IPS DF 6.9 (cell line): ENCODE measurements at regions not wholly inside any gene's neighbourhood (a gene's known extent, or its start where the extent isn't known, plus 50 kb on each side); places are given as distances from the start of the nearest gene placed in this dataset.

Experiments used
- DNase-seq: peaks from one replicate; pipeline ENCODE4 v3.0.0-alpha.2; 2013; ENCODE audit warnings: low read depth, low spot score
- H3K27ac ChIP-seq: one replicate; pipeline ENCODE4 v1.5.1; 2013; ENCODE audit warnings: low read length, control low read depth
- H3K27me3 ChIP-seq: 2 replicates; pipeline ENCODE4 v1.6.1; 2013; ENCODE audit warnings: mild to moderate bottlenecking, low read length; ENCODE audit not compliant: control insufficient read depth, insufficient read depth
- H3K36me3 ChIP-seq: 2 replicates; pipeline ENCODE4 v1.6.1; 2013; ENCODE audit warnings: low read length; ENCODE audit not compliant: control insufficient read depth, insufficient read depth
- H3K4me1 ChIP-seq: 2 replicates; pipeline ENCODE4 v1.6.1; 2013; ENCODE audit warnings: low read length; ENCODE audit not compliant: control insufficient read depth, insufficient read depth
- H3K4me3 ChIP-seq: 2 replicates; pipeline ENCODE4 v1.5.1; 2013; ENCODE audit warnings: mild to moderate bottlenecking, low read length
- H3K9me3 ChIP-seq: 2 replicates; pipeline ENCODE4 v1.6.1; 2013; ENCODE audit warnings: low read length, inconsistent platforms; ENCODE audit not compliant: control insufficient read depth, insufficient read depth
- WGBS: extraction: QIAGEN DNeasy Blood & Tissue Kit; methylation state at CpG from one replicate; pipeline ENCODE4 v1.1.7; 2013; ENCODE audit warnings: mixed read lengths, missing lambda C conversion rate; ENCODE audit not compliant: insufficient read length, insufficient coverage; 5-methylcytosine and 5-hydroxymethylcytosine counted together

DNA sequence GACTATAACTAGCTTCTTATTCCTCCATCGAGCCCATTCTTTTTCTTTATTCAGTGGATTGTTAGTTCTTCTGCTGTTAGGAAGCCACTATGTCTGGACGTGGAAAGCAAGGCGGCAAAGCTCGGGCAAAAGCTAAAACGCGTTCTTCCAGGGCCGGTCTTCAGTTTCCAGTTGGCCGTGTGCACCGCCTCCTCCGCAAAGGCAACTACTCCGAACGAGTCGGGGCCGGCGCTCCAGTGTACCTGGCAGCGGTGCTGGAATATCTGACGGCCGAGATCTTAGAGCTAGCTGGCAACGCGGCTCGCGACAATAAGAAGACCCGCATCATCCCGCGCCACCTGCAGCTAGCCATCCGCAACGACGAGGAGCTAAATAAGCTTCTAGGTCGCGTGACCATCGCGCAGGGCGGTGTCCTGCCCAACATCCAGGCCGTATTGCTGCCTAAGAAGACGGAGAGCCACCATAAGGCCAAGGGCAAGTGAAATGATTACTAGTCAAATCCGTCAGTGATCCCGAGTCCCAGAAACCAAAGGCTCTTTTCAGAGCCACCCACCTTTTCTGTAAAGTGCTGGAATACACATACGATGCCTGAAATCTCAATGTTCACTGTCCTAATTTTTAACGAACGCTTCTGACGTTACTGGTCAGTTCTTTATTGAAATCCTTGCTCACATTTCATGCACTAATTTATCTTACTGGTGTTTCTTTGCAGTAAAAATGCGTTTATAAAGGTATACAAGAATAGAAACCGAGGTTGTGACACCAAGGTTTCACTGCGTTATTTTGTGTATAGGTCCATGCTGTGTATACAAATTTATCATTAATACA lies 129.9 kb downstream of the HFE start:
- DNase-seq: no peak
- Histone ChIP-seq H3K9me3 (no peaks in the 10 kb centered on the region), H3K36me3 (no peaks in the 10 kb centered on the region), H3K4me3 (peak overlapping the region; percentile 71), H3K4me1 (no peaks in the 10 kb centered on the region; the same call in 1 of the 2 replicates), H3K27ac (peak overlapping the region; percentile 1), H3K27me3 (no peaks in the 10 kb centered on the region)
- WGBS: no CpG with 5 or more reads among the region's 44 CpGs

DNA sequence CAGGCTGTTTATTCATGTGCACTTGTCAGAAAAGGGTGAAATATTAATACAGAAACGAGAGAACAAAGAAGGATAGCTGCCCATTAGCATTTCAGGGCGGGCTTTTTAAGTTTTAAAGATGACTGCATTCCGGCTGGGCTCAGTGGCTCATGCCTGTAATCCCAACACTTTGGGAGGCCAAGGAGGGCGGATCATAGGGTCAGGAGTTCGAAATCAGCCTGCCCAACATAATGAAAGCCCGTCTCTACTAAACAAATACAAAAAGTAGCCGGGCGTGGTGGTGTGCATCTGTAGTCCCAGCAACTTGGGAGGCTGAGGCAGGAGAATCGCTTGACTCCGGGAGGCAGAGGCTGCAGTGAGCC lies 130.5 kb downstream of the HFE start:
- no CpG with 5 or more reads among the region's 10 CpGs for WGBS
- Histone ChIP-seq H3K4me1 (no peaks in the 10 kb centered on the region; the same call in 1 of the 2 replicates), H3K36me3 (no peaks in the 10 kb centered on the region), H3K4me3 (peak overlapping the region; percentile 71; the same call in 1 of the 2 replicates), H3K27me3 (no peaks in the 10 kb centered on the region), H3K9me3 (no peaks in the 10 kb centered on the region), H3K27ac (no peak overlapping the region)
- DNase-seq: no peak

DNA sequence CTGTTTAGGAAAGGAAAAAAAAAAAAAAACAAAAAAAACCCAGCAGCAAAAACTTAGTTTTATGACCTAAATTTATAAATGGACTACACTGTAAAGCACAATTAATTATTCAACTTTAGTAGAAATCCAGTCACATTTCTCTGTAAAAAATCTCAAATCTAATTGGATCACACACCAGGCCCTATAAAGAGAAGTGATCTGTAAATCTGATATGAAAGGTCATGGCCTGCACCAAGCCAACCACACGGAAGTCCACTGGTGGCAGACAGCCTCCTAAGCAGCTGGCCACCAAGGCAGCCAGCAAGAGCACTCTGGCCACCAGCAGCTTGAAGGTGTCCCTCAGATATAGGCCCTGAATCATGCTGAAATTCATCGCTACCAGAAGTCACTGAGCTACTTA lies 131.6 kb downstream of the HFE start:
- no peak for DNase-seq
- no peaks in the 10 kb centered on the region for H3K36me3 ChIP-seq
- H3K4me3 ChIP-seq: no peak overlapping the region
- WGBS: no CpG with 5 or more reads among the region's 2 CpGs
- H3K27me3 ChIP-seq: no peaks in the 10 kb centered on the region
- no peaks in the 10 kb centered on the region for H3K9me3 ChIP-seq
- no peak overlapping the region for H3K27ac ChIP-seq
- H3K4me1 ChIP-seq: no peaks in the 10 kb centered on the region; the same call in 1 of the 2 replicates

DNA sequence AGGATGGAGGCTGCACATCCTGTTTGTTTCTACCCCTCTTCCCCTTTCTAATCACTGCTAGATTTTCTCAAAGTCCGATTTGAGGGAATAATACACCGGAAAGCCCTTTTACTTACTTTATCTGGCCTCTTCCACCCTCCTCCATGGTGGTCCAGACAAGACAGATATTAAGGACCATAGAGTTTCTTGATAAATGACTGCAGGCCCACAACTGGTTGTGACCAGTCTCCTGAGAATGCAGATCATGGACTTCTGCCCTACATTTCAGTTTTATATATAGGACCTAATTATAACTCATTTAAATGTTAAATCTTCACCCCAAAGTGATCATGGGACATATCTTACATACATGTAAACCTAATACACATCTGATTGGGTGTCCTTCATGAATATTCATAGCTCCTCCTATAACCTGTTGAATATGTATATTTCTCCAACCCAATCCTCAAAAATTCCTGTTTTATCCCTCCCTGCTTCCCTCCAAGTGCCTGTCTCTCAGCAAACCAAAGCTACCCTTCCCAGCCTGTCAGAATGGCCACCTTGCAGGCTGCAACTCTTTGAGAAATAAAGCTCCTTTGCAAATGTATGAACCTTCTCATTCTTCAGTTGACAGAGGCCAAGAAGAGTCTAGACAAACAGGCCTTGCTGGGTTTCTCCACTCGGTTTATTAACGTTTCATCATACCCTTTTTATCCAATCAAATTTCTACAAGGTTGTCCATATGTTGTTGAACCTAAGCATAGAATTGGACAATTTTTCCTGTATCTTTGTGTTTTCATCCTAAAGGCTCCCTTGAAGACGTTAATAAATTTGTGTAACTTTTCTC lies 133.1 kb downstream of the HFE start:
- H3K27me3 ChIP-seq: no peaks in the 10 kb centered on the region
- no peak overlapping the region for H3K27ac ChIP-seq
- no CpG with 5 or more reads among the region's 5 CpGs for WGBS
- H3K4me1 ChIP-seq: no peaks in the 10 kb centered on the region; the same call in 1 of the 2 replicates
- no peaks in the 10 kb centered on the region for H3K9me3 ChIP-seq
- no peak for DNase-seq
- no peak overlapping the region for H3K4me3 ChIP-seq
- H3K36me3 ChIP-seq: no peaks in the 10 kb centered on the region

DNA sequence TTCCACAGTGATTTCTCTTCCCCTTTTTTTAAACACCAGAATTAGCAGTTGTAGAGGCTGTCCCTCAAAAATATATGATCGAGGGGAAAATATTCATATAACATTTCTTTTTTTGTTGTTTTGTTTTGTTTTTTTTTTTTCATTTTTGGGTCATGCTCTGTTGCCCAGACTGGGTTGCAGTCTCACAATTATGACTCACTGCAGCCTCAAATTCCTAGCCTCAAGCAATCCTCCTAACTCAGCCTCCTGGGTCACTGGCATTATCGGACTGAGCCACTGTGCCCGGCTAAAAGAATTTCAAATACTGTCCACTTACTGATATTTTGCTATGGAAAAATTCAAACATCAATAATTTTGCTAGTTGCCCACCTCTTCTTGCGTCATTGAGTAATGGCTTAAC lies 134.0 kb downstream of the HFE start:
- H3K4me3 ChIP-seq: no peak overlapping the region
- WGBS: no CpG with 5 or more reads among the region's 4 CpGs
- H3K36me3 ChIP-seq: no peaks in the 10 kb centered on the region
- H3K4me1 ChIP-seq: no peaks in the 10 kb centered on the region; the same call in 1 of the 2 replicates
- no peak for DNase-seq
- no peaks in the 10 kb centered on the region for H3K9me3 ChIP-seq
- no peak overlapping the region for H3K27ac ChIP-seq
- H3K27me3 ChIP-seq: no peaks in the 10 kb centered on the region

DNA sequence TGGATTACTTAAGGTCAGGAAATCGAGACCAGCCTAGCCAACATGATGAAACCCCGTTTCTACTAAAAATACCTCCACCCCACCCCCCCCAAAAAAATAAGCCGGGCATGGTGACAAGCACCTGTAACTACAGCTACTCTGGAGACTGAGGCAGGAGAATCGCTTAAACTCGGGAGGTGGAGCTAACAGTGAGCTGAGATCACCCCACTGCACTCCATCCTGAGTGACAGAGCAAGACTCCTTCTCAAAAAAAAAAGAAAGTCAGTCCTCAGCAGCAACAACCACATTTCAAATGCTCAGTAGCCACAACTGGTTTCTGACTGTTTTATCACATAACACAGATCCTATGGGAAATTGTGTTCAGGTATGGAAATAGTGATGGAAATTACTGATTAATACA lies 135.3 kb downstream of the HFE start:
- no CpG with 5 or more reads among the region's 5 CpGs for WGBS
- Histone ChIP-seq H3K9me3 (no peaks in the 10 kb centered on the region), H3K4me1 (no peaks in the 10 kb centered on the region; the same call in 1 of the 2 replicates), H3K27ac (no peak overlapping the region), H3K36me3 (no peaks in the 10 kb centered on the region), H3K4me3 (no peak overlapping the region), H3K27me3 (no peaks in the 10 kb centered on the region)
- DNase-seq: no peak

DNA sequence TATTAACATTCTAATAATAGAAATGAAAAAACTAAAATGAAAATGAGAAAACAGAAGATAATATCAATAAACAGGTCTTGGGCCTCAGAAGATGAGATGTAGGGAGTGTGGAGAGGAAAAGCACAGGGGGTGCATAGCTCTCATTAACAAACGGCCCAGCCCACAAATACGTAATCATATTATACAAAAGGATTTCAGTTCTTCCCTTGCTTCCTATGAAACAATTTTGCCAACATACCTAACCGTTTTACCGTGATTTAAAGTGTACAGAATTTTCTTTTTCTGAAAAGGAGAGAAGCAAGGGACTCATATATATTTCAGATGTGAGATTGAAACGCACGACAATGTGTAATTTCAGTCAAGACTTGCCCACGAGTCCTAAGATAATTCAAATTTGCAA lies 136.0 kb downstream of the HFE start:
- Histone ChIP-seq H3K4me1 (no peaks in the 10 kb centered on the region; the same call in 1 of the 2 replicates), H3K36me3 (no peaks in the 10 kb centered on the region), H3K9me3 (no peaks in the 10 kb centered on the region), H3K27me3 (no peaks in the 10 kb centered on the region), H3K27ac (peak overlapping the region; percentile 34), H3K4me3 (peak overlapping the region; percentile 61; the same call in 1 of the 2 replicates)
- DNase-seq: no peak
- no CpG with 5 or more reads among the region's 7 CpGs for WGBS

DNA sequence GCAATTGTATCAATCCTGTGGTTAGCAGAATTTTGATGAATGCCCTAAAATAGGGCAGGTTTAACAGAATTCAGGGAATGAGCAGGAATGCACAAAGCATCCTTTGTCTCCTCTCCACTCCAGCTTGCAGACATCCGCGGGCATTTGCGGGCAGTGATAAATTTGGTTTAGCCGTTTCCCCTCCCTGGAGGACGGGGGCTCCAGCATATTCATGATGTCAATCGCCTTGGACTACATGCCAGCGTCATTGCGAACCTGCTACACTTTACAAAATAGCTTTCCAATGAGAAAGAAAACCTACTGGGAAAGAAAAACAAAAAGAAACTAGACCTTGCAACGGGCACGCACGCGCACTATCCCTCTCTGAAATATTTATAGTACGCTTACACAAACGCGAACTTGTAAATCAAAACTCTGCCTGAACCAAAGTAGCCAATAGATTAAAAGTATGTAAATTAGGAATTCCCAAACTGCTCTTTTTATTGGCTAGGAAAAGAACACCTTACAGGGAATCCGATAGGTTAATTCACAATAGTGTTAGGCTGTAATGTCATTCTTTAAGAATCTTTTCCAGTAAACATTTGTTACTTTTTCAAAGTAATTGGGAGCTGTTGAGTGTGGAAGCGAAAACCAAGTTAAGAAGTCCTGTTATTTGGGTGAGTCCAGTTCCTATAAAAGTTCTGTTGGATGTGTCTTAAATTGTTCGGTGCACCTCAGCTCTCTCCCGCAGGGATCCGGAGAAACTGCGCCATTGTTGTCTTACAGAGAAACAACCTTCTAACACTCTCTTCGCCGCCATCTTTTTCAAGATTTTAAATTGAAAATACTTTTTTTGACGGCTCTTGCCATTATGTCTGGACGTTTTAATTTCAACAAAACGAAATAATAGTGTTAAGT lies 136.7 kb downstream of the HFE start:
- WGBS: no CpG with 5 or more reads among the region's 26 CpGs
- no peaks in the 10 kb centered on the region; the same call in 1 of the 2 replicates for H3K4me1 ChIP-seq
- DNase-seq: no peak
- no peaks in the 10 kb centered on the region for H3K27me3 ChIP-seq
- H3K9me3 ChIP-seq: no peaks in the 10 kb centered on the region
- peak overlapping the region; percentile 34 for H3K27ac ChIP-seq
- peak overlapping the region; percentile 91; the same call in 1 of the 2 replicates for H3K4me3 ChIP-seq
- no peaks in the 10 kb centered on the region for H3K36me3 ChIP-seq

DNA sequence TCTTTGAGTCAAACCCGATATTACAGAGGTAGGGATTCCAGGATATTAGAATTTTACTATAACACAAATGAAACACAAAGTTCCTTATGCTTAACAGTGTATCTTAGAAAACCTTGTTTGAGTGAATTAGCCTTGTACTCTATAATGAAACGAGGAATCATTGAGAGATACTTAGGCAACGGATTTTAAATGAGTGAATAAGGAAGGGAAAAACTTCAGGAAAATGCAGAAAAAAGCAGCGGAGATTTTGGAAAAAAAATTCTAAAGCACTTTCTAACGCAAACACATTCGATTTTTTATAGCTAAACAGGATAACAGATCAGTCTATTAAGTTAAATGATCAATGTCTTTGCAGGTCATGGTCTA lies 137.3 kb downstream of the HFE start:
- no CpG with 5 or more reads among the region's 6 CpGs for WGBS
- peak overlapping the region; percentile 91; the same call in 1 of the 2 replicates for H3K4me3 ChIP-seq
- no peaks in the 10 kb centered on the region; the same call in 1 of the 2 replicates for H3K4me1 ChIP-seq
- no peaks in the 10 kb centered on the region for H3K36me3 ChIP-seq
- no peaks in the 10 kb centered on the region for H3K9me3 ChIP-seq
- no peak for DNase-seq
- H3K27me3 ChIP-seq: no peaks in the 10 kb centered on the region
- H3K27ac ChIP-seq: peak overlapping the region; percentile 17
